ENCODE measurements at regions not wholly inside any gene's neighbourhood (a gene's known extent, or its start where the extent isn't known, plus 50 kb on each side); places are given as distances from the start of the nearest gene placed in this dataset.
"Not testable (repeated sequence)": the region's sequence is repeated elsewhere in the genome, so short reads cannot be mapped to it uniquely, and the experiment has no call there.

DNA sequence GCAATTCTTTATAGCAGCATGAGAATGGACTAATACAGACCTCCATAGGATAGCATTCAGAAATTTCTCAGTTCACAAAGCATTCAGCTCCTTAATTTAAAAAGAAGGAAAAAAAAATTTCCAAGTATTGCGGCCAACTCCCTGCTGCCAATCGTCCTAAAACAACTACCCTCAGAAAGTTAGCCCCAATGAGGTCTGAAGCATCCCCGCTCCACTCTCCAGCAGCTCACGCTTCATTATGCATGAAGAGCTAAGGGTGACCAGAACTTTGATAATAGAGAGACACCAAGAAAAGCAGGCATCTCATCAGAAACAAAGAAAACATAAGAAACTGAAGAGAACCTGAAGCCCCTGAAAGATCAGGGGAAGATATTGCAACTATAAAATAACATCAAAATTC, 172.8 kb upstream of the NUDT4 start:
- DNase-seq (ENCODE audit: low read depth) = no peak

DNA sequence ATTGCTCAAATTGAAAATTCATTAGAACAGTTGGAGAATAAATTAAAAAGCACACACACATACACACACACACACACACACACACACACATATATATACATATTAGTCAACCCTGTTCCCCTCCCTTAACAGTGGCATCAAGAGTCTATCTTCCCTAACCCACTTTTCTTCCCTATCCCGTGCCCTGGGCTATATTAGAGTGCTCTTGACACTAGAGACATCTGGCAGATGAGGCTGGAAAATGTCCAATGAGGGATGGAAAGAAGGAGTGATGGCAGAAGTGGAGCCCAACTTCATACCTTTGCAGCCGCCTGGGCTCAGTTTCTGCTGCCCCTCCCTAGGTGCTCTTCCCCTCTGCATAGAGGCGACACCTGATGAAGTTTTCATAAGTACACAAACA, 172.4 kb upstream of the NUDT4 start:
- DNase-seq (ENCODE audit: low read depth) = no peak

DNA sequence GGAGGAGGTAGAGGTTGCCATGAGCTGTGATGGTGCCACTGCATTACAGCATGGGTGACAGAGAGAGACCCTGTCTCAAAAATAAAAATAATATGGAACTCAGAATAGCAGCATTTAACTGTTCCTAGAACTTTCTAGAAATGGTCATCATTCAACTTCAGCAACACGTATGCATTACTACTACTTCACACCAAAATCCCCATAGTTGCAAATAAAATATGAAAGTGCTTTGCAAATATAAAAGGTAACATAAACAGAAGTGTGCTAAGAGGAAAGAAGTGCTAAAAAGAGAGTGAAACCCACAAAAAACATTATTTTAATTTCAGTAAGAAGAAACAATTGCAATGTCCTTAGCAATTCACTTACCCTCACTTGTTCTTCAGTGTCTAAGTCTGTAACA, 169.7 kb upstream of the NUDT4 start:
- DNase-seq (ENCODE audit: low read depth) = no peak

DNA sequence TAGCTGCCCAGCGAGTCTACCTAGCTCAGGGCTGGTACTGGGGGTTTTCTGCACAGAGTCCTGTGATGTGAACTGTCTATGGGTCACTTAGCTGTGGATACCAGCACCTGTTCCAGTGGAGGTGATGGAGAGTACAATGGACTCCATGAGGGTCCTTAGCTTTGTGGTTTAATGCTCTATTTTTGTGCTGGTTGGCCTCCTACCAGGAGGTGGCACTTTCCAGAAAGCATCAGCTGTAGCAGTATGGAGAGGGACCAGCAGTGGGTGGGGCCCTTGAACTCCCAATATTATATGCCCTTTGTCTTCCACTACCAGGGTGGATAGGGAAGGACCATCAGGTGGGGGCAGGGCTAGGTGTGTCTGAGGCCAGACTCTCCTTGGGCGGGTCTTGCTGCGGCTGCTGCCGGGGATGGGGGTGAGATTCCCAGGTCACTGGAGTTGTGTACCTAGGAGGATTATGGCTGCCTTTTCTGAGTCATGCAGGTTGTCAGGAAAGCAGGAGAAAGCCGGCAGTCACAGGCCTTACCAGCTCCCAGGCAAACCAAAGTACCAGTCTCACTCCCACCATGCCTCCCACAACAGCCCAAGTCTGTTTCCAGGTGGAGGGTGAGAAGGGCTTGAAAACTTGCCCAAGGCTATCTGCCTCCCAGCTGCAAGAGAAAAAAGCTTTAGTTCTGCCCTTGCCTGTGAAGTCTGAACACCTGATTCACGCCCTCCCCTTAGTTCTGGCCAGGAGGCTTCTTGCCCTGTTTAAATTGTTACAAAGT, 163.0 kb upstream of the NUDT4 start:
- no peak for DNase-seq (ENCODE audit: low read depth)

DNA sequence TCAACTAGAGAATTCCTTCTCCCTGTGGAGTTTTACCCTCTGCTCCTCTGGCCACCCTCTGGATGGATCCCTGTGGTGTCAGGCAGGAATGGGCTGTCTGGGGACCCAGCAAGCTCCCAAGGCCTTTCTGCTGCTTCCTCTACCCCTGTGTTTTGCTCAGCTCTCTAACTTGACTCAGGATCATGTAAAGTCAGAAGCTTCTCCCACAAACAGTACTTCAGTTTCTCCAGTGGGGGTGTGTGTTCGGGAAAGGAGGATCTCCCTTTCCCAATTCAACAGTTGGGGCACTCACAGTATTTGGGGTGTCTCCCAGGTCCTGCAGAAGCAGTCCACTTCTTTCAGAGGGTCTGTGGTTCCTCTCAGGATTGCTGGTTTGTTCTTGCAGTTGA, 162.4 kb upstream of the NUDT4 start:
- DNase-seq (ENCODE audit: low read depth) = no peak

GRCh38 chr12:93219947-93220346, 157.8 kb upstream of the NUDT4 start:
- DNase-seq (ENCODE audit: low read depth) = no peak

DNA sequence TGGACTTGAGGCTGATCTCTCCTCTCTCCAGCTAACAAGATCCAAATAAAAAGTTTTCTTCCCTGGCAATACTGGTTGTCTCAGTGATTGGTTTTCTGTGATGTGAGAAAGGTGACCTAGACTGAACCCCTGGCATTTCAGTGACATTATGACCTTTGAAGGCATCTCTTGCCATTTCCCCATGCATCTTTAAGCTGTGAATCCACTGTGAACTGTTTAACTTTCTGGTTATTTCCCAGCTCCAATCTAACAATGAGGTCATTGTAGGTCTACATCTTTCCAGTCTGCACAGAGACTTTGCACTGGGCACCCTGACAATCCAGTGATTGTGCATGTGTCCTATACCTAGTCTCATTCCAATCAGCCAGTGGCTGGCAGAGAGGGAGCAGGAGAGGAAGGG, 155.9 kb upstream of the NUDT4 start:
- no peak for DNase-seq (ENCODE audit: low read depth)

DNA sequence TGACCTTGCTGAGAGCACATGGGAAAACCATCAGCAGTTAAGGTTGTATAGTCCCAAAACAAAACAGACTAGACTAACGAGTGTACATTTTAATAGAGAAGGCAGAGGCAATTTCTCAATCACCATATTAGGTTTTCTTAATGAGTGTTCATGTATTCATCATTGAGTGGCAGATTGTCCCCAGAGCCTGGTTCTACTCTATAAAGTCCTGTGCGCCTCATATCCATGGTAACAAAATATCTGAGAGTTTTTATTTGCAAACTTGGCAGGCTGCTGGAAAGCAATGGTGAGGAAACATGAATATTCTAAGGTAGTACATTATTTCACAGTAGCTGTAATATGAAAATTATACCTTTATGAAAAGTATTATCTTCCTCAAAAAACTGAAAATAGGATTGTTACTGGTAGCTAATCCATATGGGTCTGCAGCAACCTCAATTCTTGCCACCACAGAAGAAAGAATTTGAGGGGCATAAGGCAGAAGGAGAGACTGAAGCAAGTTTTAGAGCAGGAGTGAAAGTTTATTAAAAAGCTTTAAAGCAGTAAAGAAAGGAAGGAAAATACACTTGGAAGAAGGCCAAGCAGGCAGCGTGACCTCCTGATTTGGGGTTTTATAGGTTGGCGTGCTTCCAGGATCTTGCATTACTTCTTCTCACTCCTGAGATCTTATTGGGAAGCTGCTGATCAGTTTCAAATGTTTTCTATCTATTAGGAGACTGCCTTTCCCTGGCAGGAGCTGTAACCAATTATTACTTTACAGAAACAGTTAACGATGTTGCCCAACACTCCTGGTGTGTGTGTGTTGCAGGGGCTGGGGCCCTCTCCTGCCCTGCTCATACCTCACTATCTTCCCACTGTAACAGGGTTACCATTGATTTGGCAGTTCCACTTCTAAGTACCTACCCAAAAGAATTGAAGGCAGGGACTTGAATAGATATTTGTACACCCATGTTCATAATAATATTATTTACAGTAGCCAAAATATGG, 154.0 kb upstream of the NUDT4 start:
- DNase-seq (ENCODE audit: low read depth) = no peak

DNA sequence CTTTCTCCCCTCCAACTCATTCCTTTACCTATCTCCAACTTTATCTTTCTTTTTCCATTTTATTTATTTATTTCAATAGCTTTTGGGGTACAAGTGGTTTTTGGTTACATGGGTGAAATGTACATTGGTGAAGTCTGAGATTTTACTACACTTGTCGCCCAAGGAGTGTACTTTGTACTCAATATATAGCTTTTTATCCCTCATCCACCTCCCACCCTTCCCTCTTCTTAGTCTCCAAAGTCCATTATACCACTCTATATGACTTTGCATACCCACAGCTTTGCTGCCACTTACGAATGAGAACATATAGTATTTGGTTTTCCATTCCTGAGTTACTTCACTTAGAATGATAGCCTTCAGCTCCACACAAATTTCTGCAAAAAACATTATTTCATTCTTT, 152.6 kb upstream of the NUDT4 start:
- no peak for DNase-seq (ENCODE audit: low read depth)

DNA sequence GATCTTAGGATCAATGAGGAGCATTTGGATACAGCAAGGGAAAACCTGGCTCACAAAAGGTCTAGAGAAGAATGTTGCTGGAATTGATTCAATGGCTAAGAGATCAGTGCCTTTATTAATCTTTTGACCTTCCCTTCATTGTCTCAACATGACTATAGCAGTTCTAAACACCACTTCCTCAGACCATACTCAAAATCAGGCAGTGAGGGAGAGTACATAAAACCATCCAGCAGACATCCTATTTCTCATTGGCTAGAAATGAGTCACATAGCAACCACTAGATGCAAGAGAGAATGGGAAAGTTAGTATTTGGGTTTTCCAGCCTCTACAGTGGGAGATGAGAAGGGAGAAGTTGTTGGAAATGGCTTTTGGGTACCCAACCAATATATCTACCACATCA, 151.4 kb upstream of the NUDT4 start:
- no peak for DNase-seq (ENCODE audit: low read depth)

DNA sequence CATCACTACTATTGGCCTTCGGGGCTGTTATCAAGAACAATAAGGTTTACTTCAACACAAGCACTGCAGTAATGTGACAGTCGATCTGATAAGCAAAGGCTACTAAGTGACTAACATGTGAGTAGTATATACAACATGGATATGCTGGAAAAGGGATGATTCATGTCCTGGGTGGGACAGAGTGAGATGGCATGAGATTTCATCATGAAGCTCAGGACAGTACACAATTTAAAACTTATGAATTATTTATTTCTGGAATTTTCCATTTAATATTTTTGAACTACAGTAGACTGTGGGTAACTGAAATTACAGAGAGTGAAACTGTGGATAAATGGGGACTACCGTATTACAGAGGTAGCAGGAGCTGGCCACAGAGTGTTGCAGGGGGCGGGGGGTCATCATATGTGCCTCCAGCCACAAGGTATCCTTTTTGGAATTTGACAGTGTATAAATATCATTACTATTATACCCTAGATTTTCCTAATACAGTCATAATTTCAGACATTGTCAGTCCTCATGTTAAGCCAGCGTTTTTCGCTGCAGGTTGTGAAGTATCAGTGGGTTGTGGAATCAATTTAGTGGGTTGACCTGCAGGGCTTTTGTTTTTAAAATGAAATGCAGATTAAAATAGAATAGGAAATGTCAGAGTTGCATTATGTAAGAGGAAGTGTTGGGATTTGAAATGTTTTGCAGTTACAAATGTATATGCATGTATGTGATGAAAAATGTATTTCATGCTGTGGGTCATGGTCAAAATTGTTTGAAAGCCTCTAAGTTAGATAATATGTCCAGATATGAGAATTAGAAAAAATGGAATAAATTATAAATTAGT, 148.0 kb upstream of the NUDT4 start:
- DNase-seq (ENCODE audit: low read depth) = no peak

GRCh38 chr12:93230326-93230720, 147.4 kb upstream of the NUDT4 start:
- no peak for DNase-seq (ENCODE audit: low read depth)

DNA sequence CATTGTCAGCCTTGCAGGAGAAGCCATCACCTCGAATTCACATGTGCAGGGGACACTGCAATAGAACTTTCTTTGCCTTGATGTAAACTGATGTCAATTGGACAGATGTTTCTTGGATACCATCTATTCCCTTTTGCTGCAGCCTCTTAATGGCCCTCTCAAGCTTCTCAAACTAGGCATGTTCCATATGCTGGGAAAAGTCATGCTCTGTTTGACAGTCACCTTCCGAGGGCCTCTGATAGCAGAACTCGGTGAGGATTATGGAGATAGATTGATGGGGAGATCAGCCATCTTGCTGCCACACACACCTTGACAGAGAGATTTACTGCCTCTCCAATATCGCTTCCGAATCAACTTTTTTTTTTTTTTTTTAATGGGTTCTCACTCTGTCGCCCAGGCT, 145.8 kb upstream of the NUDT4 start:
- DNase-seq (ENCODE audit: low read depth) = no peak

- DNase-seq (ENCODE audit: low read depth) = no peak
These were observed 143.1 kb upstream of the NUDT4 start for GRCh38 chr12:93234641-93235040.

DNA sequence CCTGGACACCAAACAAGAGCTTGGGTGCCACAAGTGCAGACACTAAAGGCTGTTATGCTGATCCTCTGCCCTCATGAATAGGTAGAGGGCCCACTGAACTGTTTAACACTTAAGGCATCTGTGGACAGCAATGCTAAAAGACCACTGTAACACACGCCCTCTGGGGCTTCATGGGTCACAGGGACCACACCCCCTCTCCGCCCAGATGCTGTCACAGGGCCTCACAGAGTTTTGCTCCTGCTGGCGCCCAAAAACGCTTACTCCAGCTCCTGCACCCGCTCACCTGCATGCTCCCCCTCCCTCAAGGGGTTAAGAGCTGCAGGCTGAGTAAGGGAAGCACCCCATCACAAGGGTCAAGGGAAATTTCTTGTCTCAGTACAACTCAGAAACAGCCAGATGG, 141.8 kb upstream of the NUDT4 start:
- DNase-seq (ENCODE audit: low read depth) = no peak

DNA sequence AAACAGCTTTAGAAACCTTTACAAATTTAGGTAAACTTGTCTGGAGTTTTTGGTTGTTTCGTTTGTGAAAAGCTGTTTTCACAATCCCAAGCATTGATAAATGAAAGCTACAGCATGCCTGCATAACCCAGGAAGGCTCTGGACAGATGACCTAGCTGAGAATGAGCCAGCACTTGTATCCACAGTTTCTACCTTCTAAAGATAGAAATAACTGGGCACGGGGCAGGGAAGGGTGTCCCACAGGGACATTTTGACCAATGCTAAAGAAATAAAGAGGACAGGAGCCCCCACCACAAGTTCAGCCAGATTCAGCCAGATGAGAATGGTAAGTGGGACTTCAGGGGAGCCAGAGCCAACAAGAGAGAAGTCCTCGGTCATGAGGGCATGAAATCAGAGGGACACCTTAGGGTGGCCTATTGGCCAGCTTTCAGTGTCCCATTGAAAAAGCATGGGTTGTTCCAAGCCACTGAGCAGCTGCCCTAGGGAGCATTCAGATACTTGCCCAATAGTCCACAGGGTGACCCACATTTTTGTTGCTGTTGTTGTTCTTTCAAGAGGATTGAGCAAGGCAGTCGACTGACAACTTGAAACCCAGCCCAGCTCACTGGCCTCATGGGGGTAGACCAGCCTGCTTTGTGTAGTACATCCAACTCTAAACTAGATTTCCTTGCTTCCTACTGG, 140.3 kb upstream of the NUDT4 start:
- DNase-seq (ENCODE audit: low read depth) = no peak

GRCh38 chr12:93238512-93239262, 139.0 kb upstream of the NUDT4 start:
- not testable (repeated sequence) for DNase-seq (ENCODE audit: low read depth)

GRCh38 chr12:93239789-93240188, 137.9 kb upstream of the NUDT4 start:
- DNase-seq (ENCODE audit: low read depth) = not testable (repeated sequence)

- DNase-seq (ENCODE audit: low read depth) = no peak
These were observed 135.4 kb upstream of the NUDT4 start for GRCh38 chr12:93242154-93242972.

DNA sequence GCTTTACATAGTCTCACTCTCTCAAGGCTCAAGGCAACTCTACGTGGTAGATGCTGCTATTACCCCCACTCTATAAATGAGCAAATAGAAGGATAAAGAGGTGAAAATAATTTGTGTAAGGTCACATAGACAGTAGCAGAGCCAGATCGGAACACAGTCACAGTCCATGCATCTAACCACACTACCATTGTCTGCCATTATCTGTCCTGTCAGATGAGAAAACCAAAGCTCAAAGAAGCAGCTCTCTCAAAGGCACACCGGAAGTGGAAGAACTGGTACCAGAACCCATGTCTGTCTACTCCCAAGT, 134.4 kb upstream of the NUDT4 start:
- DNase-seq (ENCODE audit: low read depth) = no peak
